HFFc6 (cell line): ENCODE measurements at regions not wholly inside any gene's neighbourhood (a gene's known extent, or its start where the extent isn't known, plus 50 kb on each side); places are given as distances from the start of the nearest gene placed in this dataset.

Experiments used
- DNase-seq: peaks from one replicate; pipeline ENCODE4 v3.0.0-alpha.2; 2018
- H3K27ac Mint-ChIP-seq: 2 replicates; pipeline ENCODE4 v1.8.0; 2020; ENCODE audit warnings: mild to moderate bottlenecking, mixed read lengths
- H3K27me3 Mint-ChIP-seq: 2 replicates; pipeline ENCODE4 v1.8.0; 2021; ENCODE audit warnings: mild to moderate bottlenecking, moderate library complexity, mixed read lengths; ENCODE audit not compliant: insufficient read depth
- H3K36me3 Mint-ChIP-seq: 2 replicates; pipeline ENCODE4 v1.8.0; 2021; ENCODE audit warnings: low read depth, mixed read lengths
- H3K4me1 Mint-ChIP-seq: 2 replicates; pipeline ENCODE4 v1.8.0; 2020; ENCODE audit warnings: low read depth, mixed read lengths
- H3K4me3 Mint-ChIP-seq: 2 replicates; pipeline ENCODE4 v1.8.0; 2020; ENCODE audit warnings: mild to moderate bottlenecking, moderate library complexity, mixed read lengths
- H3K9me3 Mint-ChIP-seq: 2 replicates; pipeline ENCODE4 v1.8.0; 2020; ENCODE audit warnings: mild to moderate bottlenecking, mixed read lengths
- CTCF ChIP-seq: fragments of 200-600 bp; sonication (generic); IDR thresholded peaks from 2 replicates; pipeline ENCODE4 v1.5.0; 2021; ENCODE audit warnings: antibody characterized with exemption, mild to moderate bottlenecking

- no peak for TF ChIP-seq CTCF
- Mint-ChIP-seq H3K27me3 (peaks cover 3% of the 10 kb centered on the region; the same call in 1 of the 2 replicates), H3K36me3 (peaks cover 4% of the 10 kb centered on the region; the same call in 1 of the 2 replicates), H3K9me3 (no peaks in the 10 kb centered on the region), H3K27ac (no peak overlapping the region), H3K4me1 (peaks cover 7% of the 10 kb centered on the region; the same call in 1 of the 2 replicates), H3K4me3 (no peak overlapping the region)
- no peak for DNase-seq
Measured at GRCh38 chr1:184225283-184226099, 161.3 kb upstream of the C1orf21 start.

GRCh38 chr1:184226100-184226487 is 160.7 kb upstream of the C1orf21 start:
- H3K36me3 Mint-ChIP-seq = peaks cover 4% of the 10 kb centered on the region; the same call in 1 of the 2 replicates
- no peaks in the 10 kb centered on the region for H3K9me3 Mint-ChIP-seq
- peaks cover 3% of the 10 kb centered on the region; the same call in 1 of the 2 replicates for H3K27me3 Mint-ChIP-seq
- no peak overlapping the region for H3K27ac Mint-ChIP-seq
- no peak overlapping the region for H3K4me3 Mint-ChIP-seq
- no peak for DNase-seq
- TF ChIP-seq CTCF = no peak
- peaks cover 7% of the 10 kb centered on the region; the same call in 1 of the 2 replicates for H3K4me1 Mint-ChIP-seq

- Mint-ChIP-seq H3K9me3 (no peaks in the 10 kb centered on the region), H3K4me1 (no peaks in the 10 kb centered on the region), H3K27me3 (peaks cover 11% of the 10 kb centered on the region), H3K4me3 (no peak overlapping the region), H3K36me3 (peaks cover 4% of the 10 kb centered on the region; the same call in 1 of the 2 replicates), H3K27ac (no peak overlapping the region)
- DNase-seq = no peak
- no peak for TF ChIP-seq CTCF
Measured at GRCh38 chr1:184228558-184228957, 158.3 kb upstream of the C1orf21 start.

- H3K36me3 Mint-ChIP-seq = no peaks in the 10 kb centered on the region
- TF ChIP-seq CTCF = no peak
- no peak overlapping the region for H3K4me3 Mint-ChIP-seq
- peaks cover 8% of the 10 kb centered on the region for H3K4me1 Mint-ChIP-seq
- H3K27me3 Mint-ChIP-seq = peaks cover 19% of the 10 kb centered on the region
- no peaks in the 10 kb centered on the region; the same call in 1 of the 2 replicates for H3K9me3 Mint-ChIP-seq
- no peak overlapping the region for H3K27ac Mint-ChIP-seq
- no peak for DNase-seq
Measured at GRCh38 chr1:184237588-184237987, 149.2 kb upstream of the C1orf21 start.

GRCh38 chr1:184241446-184241845 is 145.4 kb upstream of the C1orf21 start:
- no peak for TF ChIP-seq CTCF
- peaks cover 10% of the 10 kb centered on the region for H3K27me3 Mint-ChIP-seq
- peaks cover 15% of the 10 kb centered on the region for H3K4me1 Mint-ChIP-seq
- no peak overlapping the region for H3K4me3 Mint-ChIP-seq
- no peaks in the 10 kb centered on the region for H3K9me3 Mint-ChIP-seq
- H3K27ac Mint-ChIP-seq = no peak overlapping the region
- DNase-seq = no peak
- H3K36me3 Mint-ChIP-seq = 0 out of 2 replicates have a peak, but pooled peaks cover 5% of the 10 kb centered on the region
